Prostate gland (tissue), 2 donors: ENCODE measurements at regions not wholly inside any gene's neighbourhood (a gene's known extent, or its start where the extent isn't known, plus 50 kb on each side); places are given as distances from the start of the nearest gene placed in this dataset.
"Not testable (repeated sequence)": the region's sequence is repeated elsewhere in the genome, so short reads cannot be mapped to it uniquely, and the experiment has no call there.

Source experiments
- DNase-seq: peaks from one replicate; pipeline ENCODE4 v3.0.0-alpha.2; 2019; ENCODE audit warnings: low spot score
- H3K27ac ChIP-seq, 2 donors: fragments of 200-600 bp; sonication (generic); 2 replicates each; pipeline ENCODE4 v1.5.1; 2017 to 2019
- H3K27me3 ChIP-seq: fragments of 200-600 bp; sonication (generic); replicated peaks from 2 replicates; pipeline ENCODE4 v1.5.1; 2019; ENCODE audit not compliant: insufficient read depth
- H3K36me3 ChIP-seq, 2 donors: fragments of 200-600 bp; sonication (generic); 1 replicate in 1 of 2; 2 replicates in 1 of 2; pipeline versions ENCODE4 v1.5.1 to v1.8.1; 2017 to 2019
- H3K4me1 ChIP-seq: fragments of 200-600 bp; sonication (generic); replicated peaks from 2 replicates; pipeline ENCODE4 v1.5.1; 2019
- H3K4me3 ChIP-seq, 2 donors: fragments of 200-600 bp; sonication (generic); 2 replicates each; pipeline ENCODE4 v1.5.1; 2017 to 2019
- H3K9me3 ChIP-seq: fragments of 200-600 bp; sonication (generic); 2 replicates; pipeline ENCODE4 v1.5.1; 2017
- CTCF ChIP-seq, 4 experiments: fragments of 200-600 bp in 2 of 4; fragments of 450-650 bp in 2 of 4; sonication (generic) in 2 of 4; IDR thresholded peaks; 1 replicate in 3 of 4; 2 replicates in 1 of 4; pipeline ENCODE4 v1.5.1; 2016 to 2019; ENCODE audit warnings: antibody characterized with exemption in 4 of 4, mild to moderate bottlenecking in 2 of 4, moderate library complexity in 2 of 4
- POLR2A ChIP-seq: fragments of 450-650 bp; IDR thresholded peaks from one replicate; pipeline ENCODE4 v1.6.1; 2016; ENCODE audit warnings: antibody characterized with exemption, mild to moderate bottlenecking
- POLR2AphosphoS5 ChIP-seq: sonication (generic); formaldehyde crosslinking; IDR thresholded peaks from one replicate; pipeline ENCODE4 v1.6.1; 2017; ENCODE audit warnings: antibody characterized with exemption
- WGBS: methylation state at CpG from one replicate; pipeline ENCODE4 v1.1.5; 2018; 5-methylcytosine and 5-hydroxymethylcytosine counted together
- intact Hi-C: fragments of 100-400 bp; cut with DNase I; formaldehyde crosslinking; loops from one replicate; pipeline ENCODE4 v1.14.2; 2022

- 100% methylated on average over 1 of the region's 1 CpG for WGBS
- H3K27me3 ChIP-seq: no peaks in the 10 kb centered on the region
- H3K4me1 ChIP-seq: no peaks in the 10 kb centered on the region
- H3K27ac ChIP-seq: no peak overlapping the region
- intact Hi-C loops: no loop called here
- no peak for DNase-seq
- H3K4me3 ChIP-seq: no peak overlapping the region
- no peaks in the 10 kb centered on the region for H3K36me3 ChIP-seq
- no peaks in the 10 kb centered on the region for H3K9me3 ChIP-seq
- no peak for TF ChIP-seq CTCF (IDR thresholded peaks at IDR 0.05)
- TF ChIP-seq POLR2A: no peak
- TF ChIP-seq POLR2AphosphoS5: no peak
Measured at GRCh38 chr17:27089929-27090247, 204.0 kb upstream of the WSB1 start.

GRCh38 chr17:27090450-27091042 is 203.4 kb upstream of the WSB1 start:
- H3K4me3 ChIP-seq, intact Hi-C loops: not testable (repeated sequence)

GRCh38 chr17:27091043-27091497 is 202.8 kb upstream of the WSB1 start:
- intact Hi-C loops: no loop called here
- 89% methylated on average over 11 of the region's 11 CpGs for WGBS
- TF ChIP-seq POLR2A (no peak), POLR2AphosphoS5 (no peak), CTCF (IDR thresholded peaks at IDR 0.05) (no peak)
- H3K27me3 ChIP-seq: no peaks in the 10 kb centered on the region
- no peak overlapping the region for H3K27ac ChIP-seq
- DNase-seq: no peak
- no peak overlapping the region for H3K4me3 ChIP-seq
- no peaks in the 10 kb centered on the region for H3K36me3 ChIP-seq
- no peaks in the 10 kb centered on the region for H3K4me1 ChIP-seq
- no peaks in the 10 kb centered on the region for H3K9me3 ChIP-seq

More at GRCh38 chr17:27090450-27091042, 203.4 kb upstream of the WSB1 start:
- H3K36me3 ChIP-seq, H3K27ac ChIP-seq, H3K9me3 ChIP-seq, H3K27me3 ChIP-seq, H3K4me1 ChIP-seq, DNase-seq: not testable (repeated sequence)
- WGBS: 84% methylated on average over 10 of the region's 10 CpGs

- H3K36me3 ChIP-seq, H3K4me3 ChIP-seq, H3K27me3 ChIP-seq, intact Hi-C loops, DNase-seq, H3K27ac ChIP-seq, H3K4me1 ChIP-seq, H3K9me3 ChIP-seq: not testable (repeated sequence)
- WGBS: 79% methylated on average over 1 of the region's 1 CpG
Measured at GRCh38 chr17:27094179-27094578, 199.7 kb upstream of the WSB1 start.

- H3K4me1 ChIP-seq, DNase-seq, H3K27ac ChIP-seq, H3K27me3 ChIP-seq, H3K4me3 ChIP-seq, H3K36me3 ChIP-seq, H3K9me3 ChIP-seq, intact Hi-C loops: not testable (repeated sequence)
- 80% methylated on average over 4 of the region's 4 CpGs for WGBS
Measured at GRCh38 chr17:27095821-27096220, 198.1 kb upstream of the WSB1 start.

- H3K4me3 ChIP-seq, H3K27ac ChIP-seq, H3K27me3 ChIP-seq, H3K9me3 ChIP-seq, intact Hi-C loops, H3K36me3 ChIP-seq, DNase-seq, H3K4me1 ChIP-seq: not testable (repeated sequence)
- 75% methylated on average over 2 of the region's 2 CpGs for WGBS
Measured at GRCh38 chr17:27099266-27099665, 194.6 kb upstream of the WSB1 start.

GRCh38 chr17:27104605-27105221 is 189.2 kb upstream of the WSB1 start:
- H3K4me3 ChIP-seq, DNase-seq, H3K9me3 ChIP-seq, H3K27me3 ChIP-seq, H3K27ac ChIP-seq, H3K4me1 ChIP-seq, H3K36me3 ChIP-seq, intact Hi-C loops: not testable (repeated sequence)
- WGBS: 91% methylated on average over 27 of the region's 31 CpGs
